NCI-H774 (cell line): ENCODE measurements at regions not wholly inside any gene's neighbourhood (a gene's known extent, or its start where the extent isn't known, plus 50 kb on each side); places are given as distances from the start of the nearest gene placed in this dataset.
A peak's percentile ranks its signal among the peaks of the same experiment; 100 is the strongest.

Experiments
- DNase-seq: peaks from one replicate; lab custom pipeline; 2025; lab: John Stamatoyannopoulos, UW

DNA sequence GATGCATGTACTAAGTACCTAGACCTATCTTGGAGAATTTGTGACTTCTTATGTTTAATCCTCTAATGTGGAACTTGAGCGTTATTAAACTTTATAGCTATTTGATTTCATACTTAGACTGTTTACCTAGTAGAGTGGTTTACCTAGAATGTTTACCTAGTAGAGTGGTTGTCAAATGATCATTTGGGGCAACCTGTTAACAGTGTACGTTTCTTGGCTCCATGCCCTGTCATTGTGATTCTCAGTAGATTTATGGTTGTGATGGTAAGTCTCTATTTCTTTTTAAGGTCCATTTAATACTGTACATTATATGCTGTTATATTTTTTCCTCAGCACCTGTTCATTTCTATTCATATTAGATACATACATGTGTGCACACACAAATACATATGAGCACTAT, 233.0 kb upstream of the MAD2L1 start:
- peak; percentile 49 for DNase-seq

DNA sequence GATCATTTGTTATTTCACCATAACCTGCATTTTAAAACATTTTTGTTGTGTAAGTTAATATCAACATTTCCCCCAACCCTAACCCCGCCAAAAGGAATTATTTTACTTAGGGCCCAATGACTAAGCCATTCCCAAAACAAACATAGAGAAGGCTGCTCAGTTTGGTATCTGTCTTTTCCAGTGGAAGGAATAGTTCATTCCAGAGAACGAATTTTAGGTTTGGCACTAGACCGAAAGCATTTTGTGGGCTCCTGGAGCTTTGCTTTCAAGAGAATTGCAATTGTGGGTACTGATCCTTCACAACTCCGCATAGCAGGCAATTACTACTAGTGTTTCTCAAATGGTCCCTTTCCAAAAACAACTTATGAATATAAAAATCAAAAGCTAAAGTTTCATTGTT, 226.7 kb upstream of the MAD2L1 start:
- no peak for DNase-seq

- DNase-seq, result no peak
Measured at GRCh38 chr4:120291541-120291940, 224.9 kb upstream of the MAD2L1 start.

DNA sequence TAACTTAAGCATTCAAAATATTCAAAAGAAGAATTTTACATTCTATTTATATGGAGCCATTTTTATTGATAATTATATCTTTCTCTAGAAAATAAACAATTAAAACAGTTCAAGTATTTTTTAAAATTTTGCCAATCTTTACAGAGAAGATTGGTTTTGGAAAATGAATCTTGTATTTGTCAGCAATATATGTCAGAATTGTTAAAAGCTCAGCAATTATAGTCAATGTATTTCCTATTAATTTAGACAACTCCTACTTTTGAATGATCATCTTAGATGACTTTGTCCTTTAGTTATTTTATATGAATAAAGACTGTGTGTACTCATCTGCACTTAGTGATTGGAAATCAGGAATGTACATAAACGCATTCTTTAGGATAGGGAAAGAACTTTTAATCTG, 223.9 kb upstream of the MAD2L1 start:
- DNase-seq, result no peak

DNA sequence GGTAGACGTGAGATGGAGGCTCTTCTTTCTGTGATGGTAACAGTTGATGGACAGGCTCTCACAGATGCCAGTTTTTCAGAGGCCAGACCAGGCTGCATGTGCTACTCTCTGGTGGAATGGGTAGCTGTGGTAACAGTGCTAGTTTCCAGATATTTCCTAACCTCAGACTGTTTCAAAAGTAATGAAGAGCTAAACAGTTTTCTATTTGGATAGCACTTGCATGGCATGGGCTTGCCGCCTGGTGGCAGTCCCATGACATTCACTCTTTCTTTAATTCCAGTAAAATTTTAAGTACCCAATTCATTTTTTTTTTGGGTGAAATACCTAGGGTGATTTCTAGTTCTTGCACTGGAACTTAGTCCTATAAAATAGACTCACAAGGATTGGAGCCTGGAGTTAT, 220.2 kb upstream of the MAD2L1 start:
- DNase-seq, result no peak

- DNase-seq, result no peak
Measured at GRCh38 chr4:120281581-120281980, 214.9 kb upstream of the MAD2L1 start.

GRCh38 chr4:120277391-120277790, 210.7 kb upstream of the MAD2L1 start:
- no peak for DNase-seq

GRCh38 chr4:120266602-120267001, 200.0 kb upstream of the MAD2L1 start:
- DNase-seq, result no peak

DNA sequence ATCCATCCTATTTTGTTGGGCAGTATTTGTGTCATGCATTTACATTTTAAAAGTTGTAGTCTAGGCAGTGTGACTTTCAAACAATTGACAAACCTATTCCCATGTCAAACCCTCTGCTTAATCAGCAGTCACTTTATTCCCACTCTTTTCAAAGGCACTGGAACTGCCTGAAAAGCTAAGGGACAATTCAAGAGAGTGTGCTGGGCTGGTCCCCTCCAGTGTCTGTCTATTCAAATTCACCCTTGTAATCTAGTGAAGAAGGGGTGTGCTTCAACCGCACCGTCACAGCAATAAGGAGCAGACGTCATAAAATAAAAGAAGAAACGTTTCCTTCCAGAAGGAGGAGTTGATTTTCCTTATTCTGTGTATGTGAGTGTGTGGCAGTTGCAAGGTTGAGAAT, 197.0 kb upstream of the MAD2L1 start:
- DNase-seq, result no peak

DNA sequence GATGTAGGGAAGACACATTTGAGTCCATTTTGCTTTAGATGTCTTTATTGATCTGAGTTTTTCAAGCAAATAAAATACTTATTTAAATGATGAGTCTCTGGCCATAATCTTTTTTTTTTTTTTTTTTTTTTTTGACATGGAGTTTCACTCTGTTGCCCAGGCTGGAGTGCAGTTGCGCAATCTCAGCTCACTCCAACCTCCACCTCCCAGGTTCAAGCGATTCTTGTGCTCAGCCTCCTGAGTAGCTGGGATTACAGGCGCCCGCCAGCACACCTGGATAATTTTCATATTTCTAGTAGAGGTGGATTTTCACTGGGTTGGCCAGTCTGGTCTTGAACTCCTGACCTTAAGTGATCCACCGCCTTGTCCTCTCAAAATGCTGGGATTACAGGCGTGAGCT, 194.5 kb upstream of the MAD2L1 start:
- no peak for DNase-seq

DNA sequence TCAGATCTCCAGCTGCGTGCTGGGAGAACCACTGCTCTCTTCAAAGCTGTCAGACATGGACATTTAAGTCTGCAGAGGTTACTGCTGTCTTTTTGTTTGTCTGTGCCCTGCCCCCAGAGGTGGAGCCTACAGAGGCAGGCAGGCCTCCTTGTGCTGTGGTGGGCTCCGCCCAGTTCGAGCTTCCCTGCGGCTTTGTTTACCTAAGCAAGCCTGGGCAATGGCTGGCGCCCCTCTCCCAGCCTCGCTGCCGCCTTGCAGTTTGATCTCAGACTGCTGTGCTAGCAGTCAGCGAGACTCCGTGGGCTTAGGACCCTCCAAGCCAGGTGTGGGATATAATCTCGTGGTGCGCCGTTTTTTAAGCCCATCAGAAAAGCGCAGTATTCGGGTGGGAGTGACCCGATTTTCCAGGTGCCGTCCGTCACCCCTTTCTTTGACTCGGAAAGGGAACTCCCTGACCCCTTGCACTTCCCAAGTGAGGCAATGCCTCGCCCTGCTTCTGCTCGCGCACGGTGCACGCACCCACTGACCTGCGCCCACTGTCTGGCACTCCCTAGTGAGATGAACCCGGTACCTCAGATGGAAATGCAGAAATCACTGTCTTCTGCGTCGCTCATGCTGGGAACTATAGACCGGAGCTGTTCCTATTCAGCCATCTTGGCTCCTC, 189.6 kb upstream of the MAD2L1 start:
- DNase-seq, result peak; percentile 14

DNA sequence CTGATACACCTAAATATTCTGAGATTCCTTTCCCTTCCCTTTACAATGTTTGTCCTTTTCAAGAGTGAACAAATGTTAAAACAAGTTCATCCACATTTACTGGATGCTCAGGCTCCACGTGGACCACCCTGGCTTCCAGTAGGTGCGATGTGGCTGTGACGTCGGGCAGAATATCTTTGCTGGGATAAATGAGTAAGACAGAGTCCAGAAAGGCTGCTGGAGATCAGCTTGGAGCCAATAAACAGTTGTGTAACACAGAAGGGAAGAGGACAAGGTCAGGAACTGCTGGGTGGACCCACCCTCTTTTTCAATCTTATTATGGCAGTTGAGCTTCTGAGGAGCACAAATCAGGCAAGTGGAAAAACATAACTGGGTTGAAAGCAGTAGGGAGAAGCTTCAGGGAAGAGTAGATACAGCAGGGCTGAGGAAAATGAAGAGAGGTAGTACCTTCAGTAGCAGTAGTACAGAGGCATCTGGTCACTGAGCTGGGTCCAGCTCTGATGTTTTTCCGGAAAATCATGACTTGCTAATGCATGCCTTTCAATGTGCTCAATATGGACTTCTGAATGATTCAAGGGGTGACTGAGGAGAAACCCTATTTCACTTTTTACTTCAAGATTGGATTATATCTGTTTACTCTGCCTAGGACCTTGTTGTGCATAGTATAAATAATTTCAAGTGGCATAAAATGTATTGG, 171.8 kb upstream of the MAD2L1 start:
- no peak for DNase-seq

GRCh38 chr4:120236873-120237272, 170.2 kb upstream of the MAD2L1 start:
- no peak for DNase-seq

GRCh38 chr4:120232050-120232449, 165.4 kb upstream of the MAD2L1 start:
- DNase-seq, result no peak

DNA sequence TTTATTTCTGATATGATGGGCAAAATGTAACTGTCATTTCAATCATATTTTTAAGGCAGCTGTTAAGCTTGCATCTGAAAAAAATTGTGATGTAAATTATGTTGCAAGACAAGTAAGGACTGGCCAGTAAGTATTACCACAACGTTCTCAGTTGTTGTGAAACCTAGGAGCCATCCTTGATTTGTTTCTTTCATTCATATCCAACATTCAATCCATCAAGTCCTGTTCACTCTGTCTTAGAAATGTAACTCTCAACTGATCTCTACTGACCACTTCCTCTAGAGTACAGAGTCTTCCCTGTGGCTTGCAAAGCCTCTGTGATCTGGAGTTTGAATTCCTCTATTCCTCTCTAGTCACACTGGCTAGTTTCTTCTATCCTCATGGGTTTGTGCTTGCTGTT, 161.4 kb upstream of the MAD2L1 start:
- no peak for DNase-seq

- DNase-seq, result no peak
Measured at GRCh38 chr4:120227554-120227953, 160.9 kb upstream of the MAD2L1 start.

- no peak for DNase-seq
Measured at GRCh38 chr4:120225527-120225926, 158.9 kb upstream of the MAD2L1 start.

- DNase-seq, result no peak
Measured at GRCh38 chr4:120218981-120219380, 152.3 kb upstream of the MAD2L1 start.

DNA sequence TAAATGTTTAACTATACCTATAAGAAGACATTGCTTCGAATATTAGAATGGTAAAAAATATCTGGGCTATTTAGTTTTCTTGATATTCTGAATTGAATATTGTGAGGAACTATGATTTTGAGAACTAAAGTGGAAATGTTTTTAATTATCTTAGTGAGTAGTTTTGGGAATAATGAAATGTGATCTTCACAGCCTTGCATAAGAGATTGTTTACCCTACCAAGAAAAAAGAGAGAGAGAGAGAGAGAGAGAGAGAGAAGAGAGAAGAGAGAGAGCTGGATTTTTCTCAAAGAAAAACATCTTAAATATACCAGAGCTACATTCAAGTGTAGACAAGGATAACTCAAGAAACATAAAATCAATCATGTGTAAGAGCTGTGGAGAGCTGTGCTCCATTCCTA, 148.7 kb upstream of the MAD2L1 start:
- no peak for DNase-seq

DNA sequence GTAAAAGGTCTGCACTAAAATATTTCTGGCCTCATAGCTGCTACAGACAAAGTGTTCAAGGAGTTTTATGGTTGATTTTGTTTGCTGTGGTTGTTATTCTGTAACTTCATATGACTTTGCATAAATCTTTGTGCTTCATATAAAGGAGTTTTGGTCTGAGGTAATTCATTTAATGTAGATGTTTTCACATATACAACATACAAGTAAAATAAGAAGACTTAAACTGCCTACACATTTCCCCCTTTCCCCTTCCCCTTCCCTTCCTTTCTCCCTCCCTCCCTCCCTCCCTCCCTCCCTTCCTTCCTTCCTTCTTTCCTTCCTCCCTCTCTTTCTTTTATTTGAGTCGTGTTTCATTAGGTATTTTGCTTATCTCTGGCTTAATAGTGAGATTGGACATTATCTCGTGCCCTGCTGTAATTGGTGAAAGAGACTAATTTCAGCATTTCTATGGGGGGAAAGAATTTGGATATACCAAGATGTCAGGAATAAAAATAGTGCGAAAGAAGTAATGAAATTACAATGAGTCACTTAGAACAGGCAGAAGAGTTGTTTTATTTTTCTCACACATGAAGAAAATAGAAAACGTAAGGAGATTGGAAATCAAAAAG, 144.9 kb upstream of the MAD2L1 start:
- DNase-seq, result no peak

- DNase-seq, result no peak
Measured at GRCh38 chr4:120209706-120210105, 143.1 kb upstream of the MAD2L1 start.

- DNase-seq, result no peak
Measured at GRCh38 chr4:120207021-120207420, 140.4 kb upstream of the MAD2L1 start.

GRCh38 chr4:120202222-120202621, 135.6 kb upstream of the MAD2L1 start:
- DNase-seq, result no peak
